IPS-15b (cell line): ENCODE measurements at regions not wholly inside any gene's neighbourhood (a gene's known extent, or its start where the extent isn't known, plus 50 kb on each side); places are given as distances from the start of the nearest gene placed in this dataset.

Experiments
- H3K27me3 ChIP-seq: one replicate; pipeline ENCODE4 v1.6.1; 2013; ENCODE audit warnings: low read length; ENCODE audit not compliant: control insufficient read depth, insufficient read depth
- H3K36me3 ChIP-seq: one replicate; pipeline ENCODE4 v1.6.1; 2013; ENCODE audit warnings: low read length; ENCODE audit not compliant: control insufficient read depth, insufficient read depth
- H3K4me1 ChIP-seq: one replicate; pipeline ENCODE4 v1.6.1; 2013; ENCODE audit warnings: mild to moderate bottlenecking, low read length; ENCODE audit not compliant: control insufficient read depth, insufficient read depth
- H3K4me3 ChIP-seq: one replicate; pipeline ENCODE4 v1.5.1; 2013; ENCODE audit warnings: low read depth, low read length
- H3K9ac ChIP-seq: one replicate; pipeline ENCODE4 v1.6.1; 2013; ENCODE audit warnings: low read depth, mild to moderate bottlenecking, low read length
- H3K9me3 ChIP-seq: one replicate; pipeline ENCODE4 v1.6.1; 2013; ENCODE audit warnings: mild to moderate bottlenecking, low read length; ENCODE audit not compliant: control insufficient read depth, insufficient read depth

DNA sequence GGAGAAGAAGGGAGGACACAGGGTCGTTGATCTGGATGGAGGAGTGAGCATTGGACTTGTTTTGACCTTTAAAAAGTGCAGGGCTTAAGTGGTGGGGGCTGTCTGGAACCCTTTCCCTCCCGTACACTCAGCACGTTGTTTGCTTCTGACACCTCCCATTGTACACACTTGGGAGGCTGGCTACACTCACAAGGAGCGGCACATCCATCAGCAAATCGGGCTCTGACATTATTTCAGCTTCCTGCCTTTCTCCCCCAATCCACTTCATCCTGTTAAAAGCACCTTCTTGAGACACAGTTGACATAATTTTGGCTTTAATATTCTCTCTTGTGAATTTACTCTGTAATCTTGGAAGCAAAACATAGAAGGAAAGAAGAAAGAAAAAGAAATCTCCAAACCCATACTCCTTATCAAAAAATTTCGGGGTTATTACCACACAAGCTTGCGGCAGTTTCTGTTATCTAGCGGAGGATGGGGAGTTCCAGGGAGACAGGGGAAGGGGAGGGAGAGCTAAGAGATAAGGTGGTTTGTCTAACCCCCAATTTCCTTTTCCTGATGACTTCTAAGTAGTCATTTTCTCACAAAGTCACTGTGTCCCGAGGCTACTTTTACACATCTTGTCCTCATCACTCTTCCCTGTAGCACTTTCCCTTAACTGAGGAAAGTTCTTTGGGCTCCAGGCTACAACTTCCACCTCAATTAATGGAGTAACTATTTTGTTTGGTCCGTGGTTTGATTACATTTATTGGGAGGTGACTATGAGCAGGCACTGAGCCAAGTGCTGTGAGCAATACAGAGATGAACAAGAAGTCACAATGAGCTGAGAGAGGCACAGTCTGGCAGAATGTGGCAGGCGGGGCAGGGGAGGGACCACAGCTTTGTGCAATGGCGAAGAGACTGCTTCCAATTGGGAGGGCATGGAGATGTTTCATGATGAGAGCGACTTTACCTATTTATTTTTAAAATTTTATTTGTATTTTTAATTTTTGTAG, 240.1 kb upstream of the MEX3C start:
- Histone ChIP-seq H3K4me1 (no peaks in the 10 kb centered on the region), H3K27me3 (no peaks in the 10 kb centered on the region), H3K36me3 (no peaks in the 10 kb centered on the region), H3K9ac (no peak overlapping the region), H3K4me3 (no peak overlapping the region), H3K9me3 (no peaks in the 10 kb centered on the region)

DNA sequence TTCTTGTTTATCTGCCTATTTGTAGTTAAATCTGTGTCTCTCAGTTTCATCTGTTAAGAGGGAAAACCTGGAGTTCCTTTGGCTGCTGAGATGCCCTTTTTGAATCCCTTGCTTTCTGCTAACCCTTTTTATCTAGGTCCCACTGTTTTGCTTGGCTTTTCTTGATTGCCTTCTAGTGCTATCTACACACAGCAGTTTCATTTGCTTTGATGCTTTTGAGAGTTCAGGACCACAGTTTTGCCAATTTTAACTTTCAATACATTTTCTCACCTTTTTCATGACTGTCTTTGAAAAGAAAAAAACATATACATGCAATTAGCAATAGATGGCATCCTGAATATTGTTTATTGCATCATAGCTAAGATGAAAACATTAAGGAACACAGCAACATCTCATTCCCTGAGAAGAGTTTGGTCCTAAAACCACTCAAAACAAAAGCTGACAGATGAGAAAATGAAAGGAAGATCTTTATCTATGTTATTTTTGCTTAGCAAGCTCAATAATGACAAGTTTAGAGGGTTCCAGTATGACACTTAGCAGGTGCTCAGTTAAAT, 241.4 kb upstream of the MEX3C start:
- Histone ChIP-seq H3K9me3 (no peaks in the 10 kb centered on the region), H3K36me3 (no peaks in the 10 kb centered on the region), H3K9ac (no peak overlapping the region), H3K4me3 (no peak overlapping the region), H3K27me3 (no peaks in the 10 kb centered on the region), H3K4me1 (no peaks in the 10 kb centered on the region)

DNA sequence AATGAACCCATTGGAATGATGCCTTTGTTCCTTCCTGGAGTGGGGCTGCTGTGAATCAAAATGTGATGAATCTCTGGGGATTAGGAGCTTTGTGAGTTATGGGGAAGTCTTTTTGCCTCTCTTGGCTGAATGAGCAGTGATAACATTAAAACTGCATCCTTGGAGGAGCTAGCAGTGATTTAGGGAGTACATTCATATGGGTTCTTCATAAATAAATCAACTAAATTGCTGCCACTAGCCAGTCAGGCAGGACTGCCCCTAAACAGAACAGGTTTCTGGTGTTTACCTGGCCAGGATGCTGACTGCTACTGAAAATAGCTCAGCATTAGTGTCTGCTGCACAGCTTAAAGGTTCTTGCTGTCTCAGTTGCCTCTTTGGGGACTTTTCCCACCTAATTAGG, 244.5 kb upstream of the MEX3C start:
- Histone ChIP-seq H3K9me3 (no peaks in the 10 kb centered on the region), H3K27me3 (no peaks in the 10 kb centered on the region), H3K9ac (no peak overlapping the region), H3K4me1 (no peaks in the 10 kb centered on the region), H3K4me3 (no peak overlapping the region), H3K36me3 (no peaks in the 10 kb centered on the region)

DNA sequence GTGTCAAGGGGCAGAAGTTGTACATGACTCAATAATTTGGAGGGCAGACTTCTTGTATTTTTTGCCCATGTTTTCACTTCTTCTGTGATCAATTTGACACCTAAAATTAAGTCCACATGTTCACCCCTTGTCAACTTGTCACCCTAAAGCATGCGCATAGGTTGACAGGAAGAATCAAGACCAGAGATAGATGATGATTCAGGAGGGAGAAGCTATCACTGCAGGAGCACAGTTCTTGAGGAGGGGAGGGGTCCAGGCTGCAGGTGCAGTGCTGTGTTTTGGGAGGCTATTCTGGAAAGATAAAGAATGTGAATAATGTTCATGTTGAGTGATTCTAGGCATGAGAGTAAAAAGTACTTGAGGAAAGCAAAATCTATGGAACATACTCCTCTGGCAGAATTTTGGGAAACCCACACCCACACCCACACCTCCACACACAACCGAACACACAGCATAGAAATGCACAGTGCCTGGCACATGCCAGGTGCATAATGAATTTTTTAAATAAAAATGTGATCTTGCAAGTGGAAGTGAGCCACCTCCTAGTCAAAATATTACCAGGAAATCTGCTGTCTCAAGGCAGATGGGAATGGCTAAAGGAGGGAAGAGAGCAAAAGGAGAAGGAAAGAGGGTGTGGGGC, 249.2 kb upstream of the MEX3C start:
- H3K4me3 ChIP-seq = no peak overlapping the region
- peaks cover 3% of the 10 kb centered on the region for H3K36me3 ChIP-seq
- H3K4me1 ChIP-seq = peaks cover 6% of the 10 kb centered on the region
- no peaks in the 10 kb centered on the region for H3K27me3 ChIP-seq
- no peaks in the 10 kb centered on the region for H3K9me3 ChIP-seq
- no peak overlapping the region for H3K9ac ChIP-seq

DNA sequence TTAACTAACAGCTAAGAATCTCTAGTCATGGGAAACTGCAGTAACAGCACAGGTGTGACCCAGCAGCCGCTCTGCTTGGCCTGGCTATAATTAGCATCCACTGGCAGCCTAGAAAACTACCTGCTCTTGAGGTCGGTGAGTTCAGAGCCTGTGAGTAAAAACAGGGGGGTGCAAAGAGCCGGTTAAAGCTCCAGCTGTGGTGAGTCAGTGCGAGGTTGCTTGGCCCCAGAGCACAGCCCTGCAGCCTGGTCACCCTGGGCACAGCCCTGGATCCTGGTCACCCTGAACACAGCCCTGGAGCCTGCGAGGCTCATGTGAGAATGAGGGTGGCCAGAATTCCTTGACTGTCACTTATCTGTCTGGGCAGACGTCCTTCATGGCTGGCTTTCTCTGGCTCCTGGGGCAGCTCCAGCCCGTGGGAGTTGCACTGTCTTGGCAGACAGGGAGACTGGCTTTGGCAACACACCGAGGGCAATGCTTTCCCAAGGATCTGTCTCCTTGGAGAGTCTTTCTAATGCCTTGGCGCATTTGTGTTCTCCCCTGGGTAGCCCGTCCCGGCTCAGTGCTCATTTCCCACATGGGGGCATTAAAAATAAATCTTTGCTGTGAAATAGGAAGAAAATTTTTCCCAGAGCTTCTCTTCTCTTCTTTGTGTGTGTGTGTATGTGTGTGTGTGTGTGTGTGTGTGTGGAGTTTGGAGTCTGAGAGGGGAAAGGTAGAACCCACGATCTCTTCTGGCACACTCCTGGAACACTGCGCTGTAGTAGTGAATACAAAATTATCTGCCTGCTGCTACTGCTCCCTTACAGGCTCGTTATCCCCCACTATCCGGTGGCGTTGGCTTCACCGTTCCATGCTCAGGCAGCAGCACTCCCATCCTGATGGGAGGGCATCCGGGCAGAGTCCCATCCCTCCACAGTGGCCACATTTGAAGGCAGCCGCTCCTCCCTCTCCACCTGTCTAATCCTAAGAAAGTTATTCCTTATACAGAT, 250.2 kb upstream of the MEX3C start:
- H3K9ac ChIP-seq = no peak overlapping the region
- H3K36me3 ChIP-seq = peaks cover 3% of the 10 kb centered on the region
- no peaks in the 10 kb centered on the region for H3K9me3 ChIP-seq
- peaks cover 6% of the 10 kb centered on the region for H3K4me1 ChIP-seq
- H3K27me3 ChIP-seq = no peaks in the 10 kb centered on the region
- H3K4me3 ChIP-seq = no peak overlapping the region

DNA sequence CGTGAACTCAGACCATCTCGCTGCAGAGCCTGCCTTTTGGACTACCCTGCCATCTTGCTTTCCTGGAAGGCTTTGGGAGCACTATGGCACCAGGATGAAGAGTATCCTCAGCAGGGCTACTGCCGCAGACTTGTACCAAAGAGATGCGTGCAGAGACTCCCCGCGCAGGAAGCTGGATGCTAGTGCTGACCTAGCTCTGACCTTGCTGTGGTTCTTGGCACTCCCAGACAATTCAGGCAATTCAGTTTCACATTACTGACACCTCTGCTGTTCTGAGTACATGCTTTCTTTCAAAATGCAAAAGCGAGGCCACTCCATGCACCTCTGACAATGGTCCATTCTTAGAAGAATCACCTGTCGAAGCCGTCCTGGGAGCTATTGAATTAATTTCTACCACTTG, 251.5 kb upstream of the MEX3C start:
- no peaks in the 10 kb centered on the region for H3K9me3 ChIP-seq

DNA sequence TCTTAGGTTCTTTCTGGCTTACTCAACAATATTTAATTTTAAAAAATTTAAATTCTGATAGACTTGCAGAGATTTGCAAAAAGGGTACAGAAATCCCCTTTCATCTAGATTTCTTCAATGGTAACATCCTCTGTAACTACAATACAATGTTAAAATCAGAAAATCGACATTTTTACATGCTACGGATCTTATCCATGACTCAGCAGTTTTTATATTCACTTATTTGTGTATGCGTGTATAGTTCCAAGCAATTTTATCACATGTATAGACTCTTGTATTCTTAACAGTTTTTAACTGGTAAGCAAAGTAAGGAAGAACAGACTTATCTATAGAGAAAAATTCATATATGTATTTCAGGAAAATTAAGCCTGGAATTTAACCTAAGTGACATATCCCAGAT, 256.1 kb upstream of the MEX3C start:
- no peak overlapping the region for H3K4me3 ChIP-seq
- H3K9me3 ChIP-seq = no peaks in the 10 kb centered on the region
- H3K9ac ChIP-seq = no peak overlapping the region
- peaks cover 3% of the 10 kb centered on the region for H3K36me3 ChIP-seq
- no peaks in the 10 kb centered on the region for H3K27me3 ChIP-seq
- H3K4me1 ChIP-seq = no peaks in the 10 kb centered on the region

More for the DNA sequence above, 251.5 kb upstream of the MEX3C start:
- H3K27me3 ChIP-seq = no peaks in the 10 kb centered on the region
- peaks cover 6% of the 10 kb centered on the region for H3K4me1 ChIP-seq
- no peak overlapping the region for H3K4me3 ChIP-seq
- peaks cover 3% of the 10 kb centered on the region for H3K36me3 ChIP-seq
- H3K9ac ChIP-seq = no peak overlapping the region

DNA sequence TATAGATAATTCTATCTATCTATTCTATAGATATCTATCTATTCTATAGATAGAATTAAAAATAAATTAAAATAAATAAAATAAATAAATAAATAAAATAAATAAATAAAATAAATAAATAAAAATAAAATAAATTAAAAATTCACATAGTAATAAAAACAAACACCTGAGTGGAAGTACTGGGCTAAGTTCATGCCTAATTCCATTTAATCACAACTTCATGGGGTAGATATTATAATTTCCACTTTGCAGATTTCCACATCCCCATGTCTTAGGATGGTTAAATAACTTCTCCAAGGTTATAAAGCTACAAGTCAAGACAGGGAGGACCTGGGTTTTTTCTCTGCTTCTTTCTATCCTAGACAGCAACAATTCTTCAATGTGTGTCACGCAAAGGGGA, 261.4 kb upstream of the MEX3C start:
- Histone ChIP-seq H3K4me1 (no peaks in the 10 kb centered on the region), H3K9ac (no peak overlapping the region), H3K27me3 (no peaks in the 10 kb centered on the region), H3K36me3 (no peaks in the 10 kb centered on the region), H3K9me3 (no peaks in the 10 kb centered on the region), H3K4me3 (no peak overlapping the region)

DNA sequence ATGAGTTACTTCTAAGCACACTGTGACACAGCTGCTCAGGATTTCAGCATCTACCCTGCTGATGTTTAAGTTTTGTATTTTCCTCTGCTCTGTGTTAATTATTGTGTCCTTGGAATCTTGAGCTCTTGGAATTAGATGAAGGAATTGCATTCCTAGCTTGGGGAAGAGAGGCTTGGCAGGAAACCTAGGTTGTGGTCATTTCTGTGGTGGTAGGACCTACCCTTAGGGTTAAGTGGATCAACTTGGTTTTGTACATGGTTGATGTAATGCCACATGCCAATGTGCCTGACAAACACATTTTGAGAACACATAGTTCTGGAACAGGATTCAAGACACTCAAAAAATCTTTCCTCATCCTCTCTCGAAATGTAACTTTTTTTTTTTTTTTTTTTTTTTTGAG, 264.5 kb upstream of the MEX3C start:
- Histone ChIP-seq H3K27me3 (no peaks in the 10 kb centered on the region), H3K4me1 (no peaks in the 10 kb centered on the region), H3K4me3 (no peak overlapping the region), H3K9me3 (no peaks in the 10 kb centered on the region), H3K9ac (no peak overlapping the region), H3K36me3 (no peaks in the 10 kb centered on the region)

DNA sequence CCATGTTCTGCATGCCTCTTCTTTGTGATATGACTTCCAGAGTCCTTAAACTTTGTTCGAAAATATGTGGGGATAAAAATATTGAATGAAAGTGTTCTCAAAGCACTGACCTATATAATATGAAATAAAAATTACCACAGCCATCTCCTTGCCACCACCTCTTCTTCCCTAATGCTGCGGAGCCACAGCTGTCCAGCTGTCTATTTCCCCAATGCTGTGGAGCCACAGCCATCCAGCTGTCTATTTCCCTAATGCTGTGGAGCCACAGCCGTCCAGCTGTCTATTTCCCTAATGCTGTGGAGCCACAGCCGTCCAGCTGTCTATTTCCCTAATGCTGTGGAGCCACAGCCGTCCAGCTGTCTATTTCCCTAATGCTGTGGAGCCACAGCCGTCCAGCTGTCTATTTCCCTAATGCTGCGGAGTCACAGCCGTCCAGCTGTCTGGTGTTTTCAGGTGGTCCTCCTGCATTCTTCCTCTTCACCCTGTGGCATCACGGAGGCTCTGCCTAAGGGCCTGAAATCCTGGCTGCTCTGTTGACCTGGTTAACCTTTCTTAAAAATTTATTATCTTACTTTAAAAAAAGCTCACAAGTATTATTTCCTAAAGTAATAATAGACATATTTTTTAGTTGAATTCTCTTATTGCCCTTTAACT, 266.1 kb upstream of the MEX3C start:
- Histone ChIP-seq H3K9me3 (no peaks in the 10 kb centered on the region), H3K36me3 (no peaks in the 10 kb centered on the region), H3K4me3 (no peak overlapping the region), H3K27me3 (no peaks in the 10 kb centered on the region), H3K4me1 (no peaks in the 10 kb centered on the region), H3K9ac (no peak overlapping the region)

DNA sequence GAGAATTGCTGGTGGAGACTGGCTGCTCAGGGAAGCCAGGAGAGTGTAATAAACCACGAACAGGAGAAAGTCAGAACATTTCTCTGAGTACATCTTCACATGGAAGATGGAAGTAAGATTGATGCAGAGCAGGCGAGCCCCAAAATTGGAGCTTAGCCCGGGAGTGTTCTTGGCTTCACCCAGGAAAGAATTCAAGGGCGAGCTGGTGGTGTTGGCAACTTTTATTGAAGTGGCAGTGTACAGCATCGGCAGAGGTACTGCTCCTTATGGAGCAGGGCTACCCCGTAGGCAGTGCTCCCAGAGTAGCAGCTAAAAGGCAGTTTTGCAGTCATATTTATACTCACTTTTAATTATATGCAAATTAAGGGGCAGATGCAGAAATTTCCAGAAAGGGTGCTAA, 281.4 kb upstream of the MEX3C start:
- no peaks in the 10 kb centered on the region for H3K27me3 ChIP-seq
- no peaks in the 10 kb centered on the region for H3K36me3 ChIP-seq
- no peak overlapping the region for H3K9ac ChIP-seq

More for the DNA sequence above, 281.4 kb upstream of the MEX3C start:
- Histone ChIP-seq H3K4me1 (peaks cover 2% of the 10 kb centered on the region), H3K9me3 (no peaks in the 10 kb centered on the region), H3K4me3 (no peak overlapping the region)
